H1 (cell line): ENCODE measurements at regions not wholly inside any gene's neighbourhood (a gene's known extent, or its start where the extent isn't known, plus 50 kb on each side); places are given as distances from the start of the nearest gene placed in this dataset.

Experiments used
- CTCF ChIA-PET: fragments of 300-600 bp; sonication (Branson Sonifier 250); formaldehyde crosslinking; loops from one replicate; lab custom pipeline; 2021; ENCODE audit not compliant: partially characterized antibody; lab: Charles Lee
- POLR2A ChIA-PET: fragments of 300-600 bp; sonication (Branson Sonifier 250); formaldehyde crosslinking; loops from one replicate; lab custom pipeline; 2021; ENCODE audit warnings: inconsistent platforms; ENCODE audit not compliant: partially characterized antibody; lab: Charles Lee
- DNase-seq, 2 experiments: peaks; one replicate each; pipeline versions ENCODE4 v3.0.0 to v3.0.0-alpha.2; 2010 to 2022; ENCODE audit warnings: low spot score in 2 of 2, low read depth in 1 of 2, mixed read lengths in 1 of 2
- FAIRE-seq: peaks from 2 replicates; lab custom pipeline; 2011; peaks lifted over from hg19 to GRCh38; lab: Jason Lieb, UNC
- H2AFZ ChIP-seq: 2 replicates; pipeline ENCODE4 v1.8.1; 2012; ENCODE audit warnings: low read length, inconsistent platforms
- H2AK5ac ChIP-seq: 2 replicates; pipeline ENCODE4 v1.6.1; 2013; ENCODE audit warnings: low read depth, low read length
- H2BK120ac ChIP-seq: replicated peaks from 2 replicates; pipeline ENCODE3; 2013; ENCODE audit warnings: low read depth, low read length, inconsistent platforms
- H2BK12ac ChIP-seq: 2 replicates; pipeline ENCODE4 v1.6.1; 2013; ENCODE audit warnings: low read depth, low read length
- H2BK15ac ChIP-seq: 2 replicates; pipeline ENCODE4 v1.6.1; 2013; ENCODE audit warnings: low read length
- H2BK20ac ChIP-seq: 2 replicates; pipeline ENCODE4 v1.6.1; 2013; ENCODE audit warnings: low read length
- H2BK5ac ChIP-seq: 2 replicates; pipeline ENCODE4 v1.6.1; 2013; ENCODE audit warnings: low read depth, low read length
- H3K14ac ChIP-seq: 2 replicates; pipeline ENCODE4 v1.6.1; 2013; ENCODE audit warnings: inconsistent platforms; ENCODE audit not compliant: insufficient read length
- H3K18ac ChIP-seq: 2 replicates; pipeline ENCODE4 v1.6.1; 2013; ENCODE audit warnings: low read length; ENCODE audit errors: extremely low read depth
- H3K23ac ChIP-seq: 2 replicates; pipeline ENCODE4 v1.6.1; 2013; ENCODE audit warnings: inconsistent platforms; ENCODE audit not compliant: insufficient read length
- H3K23me2 ChIP-seq: 2 replicates; pipeline ENCODE4 v1.6.1; 2013; ENCODE audit warnings: low read depth, low read length
- H3K27ac ChIP-seq: 2 replicates; pipeline ENCODE4 v1.6.1; 2011; ENCODE audit warnings: low read depth, low read length, inconsistent platforms
- H3K27me3 ChIP-seq, 4 experiments: replicated peaks in 1 of 4; 1 replicate in 1 of 4; 2 replicates in 3 of 4; pipeline versions ENCODE4 v1.6.1 to v1.8.1; 2011 to 2013; ENCODE audit warnings: low read length in 3 of 4, mild to moderate bottlenecking in 3 of 4, inconsistent platforms in 2 of 4, mixed read lengths in 2 of 4, moderate library complexity in 1 of 4; ENCODE audit not compliant: control insufficient read depth in 3 of 4, insufficient read depth in 3 of 4; ENCODE audit errors: extremely low read depth in 1 of 4
- H3K36me3 ChIP-seq, 4 experiments: 2 replicates each; pipeline versions ENCODE4 v1.6.1 to v1.8.1; 2011 to 2013; ENCODE audit warnings: mild to moderate bottlenecking in 4 of 4, low read length in 3 of 4, moderate library complexity in 2 of 4, control low read depth in 1 of 4, inconsistent platforms in 1 of 4; ENCODE audit not compliant: insufficient read depth in 4 of 4, control insufficient read depth in 2 of 4
- H3K4ac ChIP-seq: replicated peaks from 2 replicates; pipeline ENCODE3; 2013; ENCODE audit warnings: low read length, low read depth, mixed read lengths, inconsistent platforms; ENCODE audit not compliant: insufficient read length
- H3K4me1 ChIP-seq, 4 experiments: replicated peaks in 1 of 4; 1 replicate in 1 of 4; 2 replicates in 3 of 4; pipeline versions ENCODE4 v1.6.1 to v1.8.1; 2011 to 2013; ENCODE audit warnings: low read length in 3 of 4, inconsistent platforms in 2 of 4, mixed read lengths in 1 of 4; ENCODE audit not compliant: insufficient read depth in 4 of 4, control insufficient read depth in 3 of 4
- H3K4me2 ChIP-seq, 2 experiments: 2 replicates each; pipeline versions ENCODE4 v1.6.1 to v1.8.1; 2011 to 2013; ENCODE audit warnings: low read depth in 2 of 2, low read length in 2 of 2, control low read depth in 1 of 2, inconsistent platforms in 1 of 2, mild to moderate bottlenecking in 1 of 2; ENCODE audit not compliant: insufficient read depth in 1 of 2
- H3K4me3 ChIP-seq, 4 experiments: fragments of 200-600, 300-600 bp in 1 of 4; sonication (generic), shearing (Covaris generic), sonication (Bioruptor Twin) in 1 of 4; 2 replicates each; pipeline versions ENCODE4 v1.5.1 to v1.8.1; 2011 to 2016; ENCODE audit warnings: low read length in 4 of 4, low read depth in 3 of 4, control low read depth in 2 of 4, inconsistent platforms in 2 of 4, mild to moderate bottlenecking in 2 of 4, mixed read lengths in 1 of 4, moderate library complexity in 1 of 4; ENCODE audit not compliant: insufficient read depth in 2 of 4; ENCODE audit errors: extremely low read depth in 1 of 4
- H3K56ac ChIP-seq: replicated peaks from 2 replicates; pipeline ENCODE3; 2013; ENCODE audit warnings: low read depth, mild to moderate bottlenecking, mixed read lengths, low read length, inconsistent platforms; ENCODE audit not compliant: insufficient read length
- H3K79me1 ChIP-seq: 2 replicates; pipeline ENCODE4 v1.6.1; 2013; ENCODE audit warnings: low read depth, low read length, control low read depth
- H3K79me2 ChIP-seq, 2 experiments: 2 replicates each; pipeline versions ENCODE4 v1.6.1 to v1.8.1; 2012 to 2013; ENCODE audit warnings: low read length in 2 of 2, mild to moderate bottlenecking in 2 of 2, inconsistent platforms in 1 of 2; ENCODE audit not compliant: insufficient read depth in 2 of 2, control insufficient read depth in 1 of 2
- H3K9ac ChIP-seq, 4 experiments: replicated peaks in 1 of 4; 1 replicate in 1 of 4; 2 replicates in 3 of 4; pipeline versions ENCODE4 v1.6.1 to v1.8.1; 2011 to 2013; ENCODE audit warnings: low read depth in 3 of 4, low read length in 3 of 4, control low read depth in 2 of 4, mild to moderate bottlenecking in 2 of 4, moderate library complexity in 2 of 4, inconsistent platforms in 1 of 4; ENCODE audit errors: extremely low read depth in 1 of 4
- H3K9me3 ChIP-seq, 2 experiments: 2 replicates each; pipeline versions ENCODE4 v1.6.1 to v1.8.1; 2012 to 2013; ENCODE audit warnings: mild to moderate bottlenecking in 2 of 2, moderate library complexity in 2 of 2, control low read depth in 1 of 2, inconsistent platforms in 1 of 2, low read depth in 1 of 2, low read length in 1 of 2, mixed read lengths in 1 of 2; ENCODE audit not compliant: insufficient read depth in 2 of 2
- H4K20me1 ChIP-seq, 2 experiments: replicated peaks in 1 of 2; 2 replicates each; pipeline versions ENCODE3 to v1.8.1; 2011 to 2013; ENCODE audit warnings: inconsistent platforms in 2 of 2, low read length in 2 of 2, mild to moderate bottlenecking in 1 of 2; ENCODE audit not compliant: insufficient read depth in 2 of 2, control insufficient read depth in 1 of 2
- H4K5ac ChIP-seq: 2 replicates; pipeline ENCODE4 v1.6.1; 2013; ENCODE audit warnings: low read length, low read depth, mixed read lengths, inconsistent platforms; ENCODE audit not compliant: insufficient read length
- H4K8ac ChIP-seq: 2 replicates; pipeline ENCODE4 v1.8.0; 2013; ENCODE audit warnings: mild to moderate bottlenecking, moderate library complexity, low read length, inconsistent platforms; ENCODE audit not compliant: insufficient read depth; ENCODE audit errors: extremely low read depth
- H4K91ac ChIP-seq: replicated peaks from 2 replicates; pipeline ENCODE3; 2013; ENCODE audit warnings: low read length, mixed read lengths, inconsistent platforms; ENCODE audit not compliant: insufficient read length
- ASH2L ChIP-seq: fragments of 200-600, 300-600 bp; sonication (generic); IDR thresholded peaks from one replicate; pipeline ENCODE4 v1.7.1; 2017; ENCODE audit warnings: low read length
- CBX5 ChIP-seq: fragments of 300-800, 300-1000 bp; sonication (generic); IDR thresholded peaks from 2 replicates; pipeline ENCODE4 v1.7.1; 2016; ENCODE audit warnings: antibody characterized with exemption, low read length, low read depth
- JUN ChIP-seq: IDR thresholded peaks from 2 replicates; pipeline ENCODE4 v1.6.1; 2011; ENCODE audit warnings: low read depth, mild to moderate bottlenecking, improper control_type of control experiment, low read length
- KDM1A ChIP-seq: fragments of 200-600, 300-600 bp; sonication (generic); IDR thresholded peaks from 2 replicates; pipeline ENCODE4 v1.7.1; 2016; ENCODE audit warnings: mild to moderate bottlenecking, low read length, borderline replicate concordance
- KDM5A ChIP-seq: fragments of 200-600 bp; IDR thresholded peaks from 2 replicates; pipeline ENCODE4 v1.7.1; 2012; ENCODE audit warnings: mild to moderate bottlenecking, low read length, inconsistent platforms, mixed read lengths
- RFX5 ChIP-seq: IDR thresholded peaks from 2 replicates; pipeline ENCODE4 v1.6.1; 2011; ENCODE audit warnings: low read depth, low read length, improper control_type of control experiment, borderline replicate concordance
- ZNF274 ChIP-seq: IDR thresholded peaks from 2 replicates; pipeline ENCODE4 v1.7.0; 2012; ENCODE audit warnings: low read length, borderline replicate concordance; ENCODE audit errors: extremely low read depth
- WGBS, 2 experiments: shearing (Covaris generic) in 1 of 2; methylation state at CpG; one replicate each; pipeline versions ENCODE4 v1.1.6 to v1.1.7; 2013 to 2015; ENCODE audit warnings: low lambda C conversion rate in 2 of 2, mixed read lengths in 2 of 2, inconsistent platforms in 1 of 2, low coverage in 1 of 2, missing lambda C conversion rate in 1 of 2; ENCODE audit not compliant: insufficient replicate concordance in 2 of 2, insufficient coverage in 1 of 2, insufficient read length in 1 of 2; ENCODE audit errors: extremely low coverage in 1 of 2, missing lambda C conversion rate in 1 of 2; 5-methylcytosine and 5-hydroxymethylcytosine counted together

- no peak overlapping the region for H2AFZ ChIP-seq
Observed at GRCh38 chr13:65959305-65959704, 1270.8 kb downstream of the PCDH9 start.

More at GRCh38 chr13:65959305-65959704, 1270.8 kb downstream of the PCDH9 start:
- DNase-seq = no peak
- Histone ChIP-seq H4K8ac (no peak overlapping the region), H3K36me3 (no peaks in the 10 kb centered on the region; a peak in 1 of 8 replicates), H3K4me2 (no peak overlapping the region), H3K9ac (no peak overlapping the region), H3K23ac (no peak overlapping the region), H2BK15ac (no peak overlapping the region)
- TF ChIP-seq ZNF274 (no peak), RFX5 (no peak), ASH2L (no peak), KDM5A (no peak), CBX5 (no peak), JUN (no peak), KDM1A (no peak)
- TF ChIP-seq, all 59 proteins: peak for 0
- Histone ChIP-seq H3K27me3 (no peaks in the 10 kb centered on the region), H3K4ac (no peak overlapping the region), H4K5ac (no peak overlapping the region), H3K23me2 (no peaks in the 10 kb centered on the region), H4K91ac (no peak overlapping the region), H2BK120ac (no peak overlapping the region), H3K14ac (no peak overlapping the region), H2BK12ac (no peak overlapping the region), H4K20me1 (no peaks in the 10 kb centered on the region), H2BK5ac (no peak overlapping the region), H3K18ac (no peak overlapping the region), H3K79me1 (no peaks in the 10 kb centered on the region), H3K27ac (no peak overlapping the region), H3K56ac (no peak overlapping the region), H2AK5ac (no peak overlapping the region), H3K4me1 (no peaks in the 10 kb centered on the region), H3K79me2 (no peaks in the 10 kb centered on the region), H3K9me3 (no peaks in the 10 kb centered on the region), H3K4me3 (no peak overlapping the region), H2BK20ac (no peak overlapping the region)
- 92% methylated on average over 2 of the region's 2 CpGs; no CpG with 5 or more reads in 1 of the 2 experiments for WGBS, 2 experiments
- ChIA-PET CTCF (interaction anchor here (1.2 to 1.5 kb wide), 2 partner anchors 33 to 321 kb away, joined by 3 to 5 read pairs; no protein-coding TSS in a partner anchor), POLR2A (no interaction called here)
- no peak for FAIRE-seq
